IMR-90 (cell line): ENCODE measurements at regions not wholly inside any gene's neighbourhood (a gene's known extent, or its start where the extent isn't known, plus 50 kb on each side); places are given as distances from the start of the nearest gene placed in this dataset.

ENCODE experiments used
- ATAC-seq: fragments of 200-7000 bp; cut with Tn5 transposase; 2 replicates; pipeline ENCODE4 v1.9.1; 2020; ENCODE audit warnings: low read depth, mild to moderate bottlenecking, moderate library complexity
- BruUV-seq: library from RNA; stranded (reverse); fragments of 400-500 nt; replicated peaks from 2 replicates; lab custom pipeline; 2021; lab: Mats Ljungman, UMichigan
- CTCF ChIA-PET: fragments of 300-600 bp; formaldehyde crosslinking; extraction: SDS; loops from one replicate; lab custom pipeline; 2021; ENCODE audit warnings: antibody characterized with exemption; lab: Yijun Ruan, JAX
- POLR2A ChIA-PET: fragments of 300-600 bp; sonication (Branson Sonifier 250); formaldehyde crosslinking; loops from one replicate; lab custom pipeline; 2022; ENCODE audit warnings: antibody characterized with exemption; ENCODE audit not compliant: unreplicated experiment; lab: Charles Lee
- DNase-seq: peaks from one replicate; pipeline ENCODE4 v3.0.0; 2013
- H2AFZ ChIP-seq: replicated peaks from 2 replicates; pipeline ENCODE3; 2013; ENCODE audit warnings: low read length, mild to moderate bottlenecking; ENCODE audit not compliant: poor library complexity
- H2AK5ac ChIP-seq: 2 replicates; pipeline ENCODE4 v1.6.1; 2013; ENCODE audit warnings: low read depth, low read length, inconsistent platforms
- H2AK9ac ChIP-seq: replicated peaks from 2 replicates; pipeline ENCODE3; 2013; ENCODE audit warnings: mild to moderate bottlenecking, low read depth, low read length, moderate library complexity; ENCODE audit not compliant: poor library complexity
- H2BK120ac ChIP-seq: 2 replicates; pipeline ENCODE4 v1.6.1; 2013; ENCODE audit warnings: low read depth, low read length, inconsistent platforms
- H2BK15ac ChIP-seq: 3 replicates; pipeline ENCODE4 v1.6.1; 2013; ENCODE audit warnings: low read depth, low read length, inconsistent platforms
- H2BK20ac ChIP-seq: 2 replicates; pipeline ENCODE4 v1.6.1; 2013; ENCODE audit warnings: low read depth, mild to moderate bottlenecking, inconsistent platforms, low read length, moderate library complexity
- H2BK5ac ChIP-seq: 2 replicates; pipeline ENCODE4 v1.6.1; 2013; ENCODE audit warnings: mild to moderate bottlenecking, low read depth, low read length, inconsistent platforms; ENCODE audit not compliant: poor library complexity, severe bottlenecking
- H3K14ac ChIP-seq: replicated peaks from 2 replicates; pipeline ENCODE4 v1.6.1; 2013; ENCODE audit warnings: low read depth, low read length, inconsistent platforms
- H3K18ac ChIP-seq: 2 replicates; pipeline ENCODE4 v1.6.1; 2013; ENCODE audit warnings: low read depth, low read length, control low read depth
- H3K23ac ChIP-seq: 2 replicates; pipeline ENCODE4 v1.6.1; 2013; ENCODE audit warnings: low read depth, low read length, inconsistent platforms
- H3K27ac ChIP-seq: 2 replicates; pipeline ENCODE4 v1.5.1; 2013; ENCODE audit warnings: mild to moderate bottlenecking, control low read depth, low read length; ENCODE audit not compliant: insufficient read depth
- H3K27me3 ChIP-seq: 2 replicates; pipeline ENCODE4 v1.6.1; 2013; ENCODE audit warnings: low read length; ENCODE audit not compliant: control insufficient read depth, insufficient read depth
- H3K36me3 ChIP-seq: 2 replicates; pipeline ENCODE4 v1.6.1; 2013; ENCODE audit warnings: low read length, mixed read lengths; ENCODE audit not compliant: control insufficient read depth, insufficient read depth
- H3K4ac ChIP-seq: 2 replicates; pipeline ENCODE4 v1.6.1; 2013; ENCODE audit warnings: low read depth, low read length, inconsistent platforms
- H3K4me1 ChIP-seq: 2 replicates; pipeline ENCODE4 v1.6.1; 2013; ENCODE audit warnings: low read length, mixed read lengths; ENCODE audit not compliant: control insufficient read depth, insufficient read depth
- H3K4me2 ChIP-seq: 2 replicates; pipeline ENCODE4 v1.6.1; 2013; ENCODE audit warnings: low read depth, mild to moderate bottlenecking, control low read depth, low read length, moderate library complexity
- H3K4me3 ChIP-seq: 2 replicates; pipeline ENCODE4 v1.5.1; 2013; ENCODE audit warnings: low read depth, mild to moderate bottlenecking, control low read depth, low read length, moderate library complexity; ENCODE audit not compliant: insufficient read depth
- H3K56ac ChIP-seq: 2 replicates; pipeline ENCODE4 v1.6.1; 2013; ENCODE audit warnings: low read length, inconsistent platforms; ENCODE audit not compliant: insufficient read depth; ENCODE audit errors: extremely low read depth
- H3K79me1 ChIP-seq, 2 experiments: 2 replicates each; pipeline ENCODE4 v1.6.1; 2013; ENCODE audit warnings: low read length in 2 of 2, inconsistent platforms in 1 of 2, low read depth in 1 of 2
- H3K9ac ChIP-seq: 2 replicates; pipeline ENCODE4 v1.6.1; 2013; ENCODE audit warnings: low read depth, low read length, control low read depth
- H3K9me1 ChIP-seq: 2 replicates; pipeline ENCODE4 v1.6.1; 2013; ENCODE audit warnings: low read length, inconsistent platforms; ENCODE audit not compliant: insufficient read depth
- H3K9me3 ChIP-seq: 2 replicates; pipeline ENCODE4 v1.6.1; 2013; ENCODE audit warnings: low read length; ENCODE audit not compliant: control insufficient read depth, insufficient read depth
- H4K20me1 ChIP-seq: 2 replicates; pipeline ENCODE4 v1.6.1; 2013; ENCODE audit warnings: low read length, inconsistent platforms; ENCODE audit not compliant: insufficient read depth
- H4K5ac ChIP-seq: 2 replicates; pipeline ENCODE4 v1.6.1; 2013; ENCODE audit warnings: mild to moderate bottlenecking, low read depth, low read length, control low read depth
- H4K8ac ChIP-seq, 2 experiments: 2 replicates each; pipeline ENCODE4 v1.6.1; 2013; ENCODE audit warnings: low read depth in 2 of 2, low read length in 2 of 2, control low read depth in 1 of 2, inconsistent platforms in 1 of 2
- H4K91ac ChIP-seq: 2 replicates; pipeline ENCODE4 v1.6.1; 2013; ENCODE audit warnings: low read depth, low read length, inconsistent platforms; ENCODE audit not compliant: insufficient read depth
- BHLHE40 ChIP-seq: fragments of 150-350 bp; IDR thresholded peaks from 2 replicates; pipeline ENCODE4 v1.6.1; 2016; ENCODE audit warnings: mild to moderate bottlenecking, low read depth, low read length
- CEBPB ChIP-seq: IDR thresholded peaks from 2 replicates; pipeline ENCODE4 v1.6.1; 2012; ENCODE audit warnings: low read depth, low read length, improper control_type of control experiment
- CHD1 ChIP-seq: IDR thresholded peaks from 2 replicates; pipeline ENCODE4 v1.6.1; 2012; ENCODE audit warnings: low read depth, low read length, improper control_type of control experiment
- CTCF ChIP-seq: conservative IDR thresholded peaks from 2 replicates; pipeline ENCODE4 v1.5.1; 2012; ENCODE audit warnings: mild to moderate bottlenecking, low read depth, low read length, improper control_type of control experiment
- ELK1 ChIP-seq: fragments of 150-350 bp; IDR thresholded peaks from 2 replicates; pipeline ENCODE4 v1.6.1; 2016; ENCODE audit warnings: low read depth, mild to moderate bottlenecking, low read length, moderate library complexity, borderline replicate concordance
- FOS ChIP-seq: fragments of 150-350 bp; IDR thresholded peaks from 2 replicates; pipeline ENCODE4 v1.6.1; 2016; ENCODE audit warnings: low read depth, low read length
- MAFK ChIP-seq: IDR thresholded peaks from 2 replicates; pipeline ENCODE4 v1.6.1; 2012; ENCODE audit warnings: low read depth, low read length, improper control_type of control experiment
- MAZ ChIP-seq: IDR thresholded peaks from 2 replicates; pipeline ENCODE4 v1.6.1; 2012; ENCODE audit warnings: low read depth, mild to moderate bottlenecking, low read length, improper control_type of control experiment, moderate library complexity, borderline replicate concordance
- MXI1 ChIP-seq: IDR thresholded peaks from 2 replicates; pipeline ENCODE4 v1.6.1; 2012; ENCODE audit warnings: low read depth, mild to moderate bottlenecking, low read length, moderate library complexity, borderline replicate concordance
- NFE2L2 ChIP-seq: fragments of 150-350 bp; IDR thresholded peaks from 2 replicates; pipeline ENCODE4 v1.6.1; 2016; ENCODE audit warnings: low read depth, mild to moderate bottlenecking, low read length
- POLR2A ChIP-seq: IDR thresholded peaks from 2 replicates; pipeline ENCODE4 v1.6.1; 2012; ENCODE audit warnings: mild to moderate bottlenecking, low read depth, low read length
- RAD21 ChIP-seq: IDR thresholded peaks from 2 replicates; pipeline ENCODE4 v1.6.1; 2012; ENCODE audit warnings: low read length, improper control_type of control experiment
- RCOR1 ChIP-seq: IDR thresholded peaks from 2 replicates; pipeline ENCODE4 v1.6.1; 2012; ENCODE audit warnings: mild to moderate bottlenecking, low read length, improper control_type of control experiment; ENCODE audit not compliant: insufficient replicate concordance
- RFX5 ChIP-seq: IDR thresholded peaks from 2 replicates; pipeline ENCODE4 v1.8.0; 2012; ENCODE audit warnings: low read depth, mild to moderate bottlenecking, low read length, moderate library complexity
- SMC3 ChIP-seq: fragments of 150-350 bp; IDR thresholded peaks from 2 replicates; pipeline ENCODE4 v1.6.1; 2016; ENCODE audit warnings: low read depth, mild to moderate bottlenecking, antibody characterized with exemption, low read length, moderate library complexity
- USF2 ChIP-seq: fragments of 150-350 bp; IDR thresholded peaks from 2 replicates; pipeline ENCODE4 v1.6.1; 2017; ENCODE audit warnings: mild to moderate bottlenecking, antibody characterized with exemption, low read length, low read depth
- WGBS, 2 experiments: methylation state at CpG; one replicate each; pipeline versions ENCODE4 v1.1.5 to v1.1.7; 2013; ENCODE audit warnings: missing lambda C conversion rate in 2 of 2; ENCODE audit not compliant: insufficient read length in 1 of 2; ENCODE audit errors: extremely low coverage in 2 of 2; 5-methylcytosine and 5-hydroxymethylcytosine counted together
- dilution Hi-C: fragments of 300-500 bp; cut with HindIII; formaldehyde crosslinking; loops from one replicate; pipeline ENCODE4 v1.14.3; 2018; ENCODE audit warnings: low sequenced_read_pairs; ENCODE audit not compliant: unreplicated experiment
- in situ Hi-C: fragments of 300-500 bp; cut with MboI; formaldehyde crosslinking; loops from 3 replicates; pipeline ENCODE4 v1.14.3; 2019; ENCODE audit warnings: low sequenced_read_pairs, inconsistent platforms, mixed read lengths
- intact Hi-C: fragments of 100-400 bp; cut with micrococcal nuclease; formaldehyde crosslinking; loops from 2 replicates; pipeline ENCODE4 v1.10.0; 2022

GRCh38 chr1:14247666-14248065, 350.8 kb upstream of the KAZN start:
- Histone ChIP-seq H2AK5ac (no peak overlapping the region), H3K56ac (no peak overlapping the region), H3K4me2 (no peak overlapping the region), H3K9ac (no peak overlapping the region), H3K4ac (no peak overlapping the region), H2BK5ac (no peak overlapping the region), H4K20me1 (no peaks in the 10 kb centered on the region), H2BK15ac (no peak overlapping the region), H3K14ac (no peak overlapping the region), H2AK9ac (no peak overlapping the region), H4K5ac (no peak overlapping the region), H2BK120ac (no peak overlapping the region), H3K36me3 (no peaks in the 10 kb centered on the region), H3K18ac (no peak overlapping the region), H2BK20ac (no peak overlapping the region), H3K27me3 (no peaks in the 10 kb centered on the region), H3K79me1 (no peaks in the 10 kb centered on the region), H4K8ac (no peak overlapping the region), H3K9me3 (peaks cover 8% of the 10 kb centered on the region), H4K91ac (no peak overlapping the region), H2AFZ (no peak overlapping the region), H3K27ac (no peak overlapping the region), H3K4me3 (no peak overlapping the region), H3K23ac (no peak overlapping the region), H3K9me1 (no peaks in the 10 kb centered on the region), H3K4me1 (no peaks in the 10 kb centered on the region)
- WGBS, 2 experiments, result no CpG with 5 or more reads among the region's 6 CpGs
- no peak for TF ChIP-seq MXI1
- TF ChIP-seq RAD21, result no peak
- TF ChIP-seq MAZ, result no peak
- TF ChIP-seq USF2, result no peak
- TF ChIP-seq BHLHE40, result no peak
- no peak for TF ChIP-seq NFE2L2
- no peak for TF ChIP-seq ELK1
- no peak for TF ChIP-seq CEBPB
- TF ChIP-seq MAFK, result no peak
- TF ChIP-seq RCOR1, result no peak
- TF ChIP-seq SMC3, result no peak
- TF ChIP-seq FOS, result no peak
- TF ChIP-seq RFX5, result no peak
- TF ChIP-seq CHD1, result no peak
- no peak for TF ChIP-seq POLR2A
- TF ChIP-seq CTCF, result no peak
- dilution Hi-C loops (no loop called here), in situ Hi-C loops (no loop called here), intact Hi-C loops (no loop called here)
- POLR2A ChIA-PET, result no interaction called here
- DNase-seq (no peak), ATAC-seq (no peak)
- CTCF ChIA-PET, result no interaction called here
- BruUV-seq, result no TSS peak
